ENCODE measurements at regions not wholly inside any gene's neighbourhood (a gene's known extent, or its start where the extent isn't known, plus 50 kb on each side); places are given as distances from the start of the nearest gene placed in this dataset.

DNA sequence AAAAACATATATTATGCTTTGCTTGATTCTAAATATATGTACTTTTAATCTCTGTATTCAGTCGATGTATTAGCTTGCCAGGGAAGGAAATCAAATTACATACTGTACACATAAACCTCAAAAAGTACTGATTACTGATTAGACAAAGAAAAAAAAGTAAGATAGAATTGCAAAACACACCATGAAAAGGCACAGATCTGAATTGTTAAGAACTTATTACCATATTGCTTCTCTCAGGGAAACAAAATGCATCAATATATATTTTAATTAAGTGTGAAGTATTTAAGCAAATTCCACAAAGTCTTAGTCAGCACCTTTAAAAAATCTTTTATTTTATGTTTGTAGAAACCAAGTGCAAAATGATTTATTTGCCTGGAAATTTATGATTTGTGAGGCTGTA lies 309.3 kb downstream of the RNF144A start:
- no peak for DNase-seq

DNA sequence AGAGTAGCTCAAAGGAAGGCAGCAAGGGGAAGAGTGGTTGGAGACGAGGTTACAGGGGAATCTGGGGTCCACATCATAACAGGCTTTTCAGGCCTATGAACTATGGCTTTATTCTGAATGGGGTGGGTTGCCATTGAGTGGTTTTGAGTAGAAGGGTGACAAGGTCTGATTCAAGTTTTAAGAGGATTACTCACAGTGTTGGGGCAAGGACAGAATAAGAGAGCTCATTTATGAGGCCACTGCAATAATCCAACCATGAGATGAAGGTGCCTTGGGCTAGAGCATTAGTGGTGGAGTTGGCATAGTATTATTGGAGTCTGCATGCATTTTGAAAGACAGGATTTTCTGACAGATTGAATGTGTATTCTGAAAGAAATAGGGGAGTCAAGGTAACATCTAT lies 315.9 kb downstream of the RNF144A start:
- no peak for DNase-seq

DNA sequence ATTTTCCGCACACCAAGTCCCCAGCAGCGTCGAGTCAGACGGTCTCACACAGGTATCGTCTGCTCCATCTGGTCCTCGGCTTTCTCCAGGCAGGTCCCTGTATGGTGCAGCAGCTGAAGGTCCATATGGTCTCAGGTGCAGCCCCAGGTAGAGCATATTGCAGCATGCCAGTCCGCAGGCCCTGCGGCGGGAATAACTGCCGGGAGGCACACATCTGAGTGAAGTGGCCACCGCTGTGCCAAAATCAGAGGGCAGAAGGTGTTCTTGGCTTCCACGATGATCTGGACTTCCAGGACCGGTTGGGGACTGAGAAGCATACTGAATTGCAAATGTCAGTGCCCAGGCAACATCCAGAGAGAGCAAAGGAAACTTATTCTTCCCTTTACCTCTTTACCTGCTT lies 320.3 kb downstream of the RNF144A start:
- DNase-seq = no peak

DNA sequence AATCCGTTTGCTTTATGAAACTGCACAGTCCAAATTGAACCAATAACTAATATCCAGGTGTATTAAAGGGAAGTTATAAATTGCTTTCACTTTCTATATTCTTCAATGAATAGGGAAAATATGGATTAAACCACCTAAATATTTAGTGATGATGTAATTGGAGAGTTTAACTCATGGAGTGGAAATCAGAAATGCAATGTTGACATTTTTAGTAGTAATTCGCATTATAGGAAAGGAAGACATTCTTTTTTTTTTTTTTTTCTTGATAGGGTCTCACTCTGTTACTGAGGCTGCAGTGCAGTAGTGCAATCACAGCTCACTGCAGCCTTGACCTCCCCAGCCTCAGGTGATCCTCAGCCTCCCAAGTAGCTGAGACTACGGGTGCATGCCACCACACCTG lies 321.9 kb downstream of the RNF144A start:
- DNase-seq = no peak

DNA sequence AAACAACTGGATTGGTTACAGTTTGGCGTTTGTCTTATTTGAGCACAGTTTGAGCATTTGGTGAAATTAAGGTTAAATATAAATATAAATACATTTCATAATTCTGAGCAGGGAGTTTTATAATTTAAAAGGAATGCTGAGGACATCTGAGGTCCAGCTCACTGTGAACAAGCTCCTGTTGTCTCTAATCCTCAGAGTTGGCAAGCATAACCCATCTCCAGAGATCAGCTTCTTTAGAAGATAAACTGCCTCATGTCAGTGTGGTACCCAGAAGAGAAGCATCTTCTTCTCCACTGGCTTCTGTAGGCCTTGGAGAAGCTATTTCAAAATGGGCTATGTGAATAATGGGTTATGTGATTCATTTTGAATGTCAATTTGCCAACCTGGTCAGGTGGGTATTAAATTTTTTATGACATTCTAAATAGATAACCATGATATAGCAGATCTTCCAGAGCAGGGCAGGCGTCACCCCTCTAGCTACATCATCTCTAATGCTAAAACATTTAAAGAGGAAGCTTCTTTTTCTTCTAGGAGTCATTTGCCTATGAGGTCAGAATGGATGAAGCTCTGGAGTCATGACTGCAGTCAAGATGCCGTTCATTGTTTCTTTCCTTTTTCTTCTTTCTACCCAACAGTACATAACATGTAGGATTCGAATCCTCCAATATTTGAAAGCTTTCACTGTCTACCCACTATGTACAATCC lies 324.0 kb downstream of the RNF144A start:
- no peak for DNase-seq

DNA sequence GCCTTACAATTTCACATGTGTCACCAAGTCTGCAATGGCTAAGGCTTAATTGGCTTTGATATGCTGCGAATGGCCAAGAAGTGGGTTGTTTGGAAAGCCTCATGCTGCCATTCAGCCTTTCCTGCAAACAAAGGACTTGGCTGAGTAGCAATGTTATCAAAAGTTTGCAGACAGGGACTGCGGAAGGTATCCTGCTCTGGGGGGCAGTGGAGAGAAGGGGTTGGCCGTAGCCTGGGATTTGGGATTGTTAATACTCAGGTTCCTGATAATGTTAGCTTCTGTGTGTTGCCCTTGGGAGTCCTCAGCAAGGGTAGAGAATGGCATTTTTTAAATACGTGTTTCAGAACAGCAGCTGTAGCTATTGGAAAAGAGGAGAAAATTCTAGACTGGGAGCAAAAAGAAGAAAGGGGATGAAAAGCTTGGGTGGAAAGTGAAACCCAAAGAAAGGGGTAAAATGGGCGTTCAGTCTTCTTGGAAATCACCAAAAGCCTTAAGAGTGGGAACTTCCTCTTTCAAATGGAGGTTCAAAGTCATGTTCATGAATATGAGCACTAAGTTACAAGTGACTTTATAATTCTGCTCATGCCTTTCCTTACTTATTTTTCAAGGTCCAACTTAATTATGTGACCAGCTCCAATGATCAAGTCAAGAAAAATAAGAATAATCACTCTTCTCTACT lies 325.1 kb downstream of the RNF144A start:
- DNase-seq = no peak

DNA sequence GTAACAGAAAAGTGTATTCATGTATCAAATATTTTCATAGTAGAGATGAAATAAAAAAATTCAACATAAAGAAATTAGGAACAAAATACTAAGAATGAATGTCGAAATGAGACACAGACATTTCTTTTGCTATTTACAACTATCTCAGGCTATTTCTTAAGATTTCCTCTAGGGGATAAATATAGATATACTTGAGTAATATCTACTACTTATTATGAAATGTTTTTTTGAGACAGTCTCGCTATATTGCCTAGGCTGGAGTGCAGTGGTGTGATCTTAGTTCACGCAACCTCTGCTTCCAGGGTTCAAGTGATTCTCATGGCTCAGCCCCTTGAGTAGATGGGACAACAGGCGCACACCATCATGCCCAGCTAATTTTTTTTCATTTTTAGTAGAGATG lies 326.1 kb downstream of the RNF144A start:
- no peak for DNase-seq

DNA sequence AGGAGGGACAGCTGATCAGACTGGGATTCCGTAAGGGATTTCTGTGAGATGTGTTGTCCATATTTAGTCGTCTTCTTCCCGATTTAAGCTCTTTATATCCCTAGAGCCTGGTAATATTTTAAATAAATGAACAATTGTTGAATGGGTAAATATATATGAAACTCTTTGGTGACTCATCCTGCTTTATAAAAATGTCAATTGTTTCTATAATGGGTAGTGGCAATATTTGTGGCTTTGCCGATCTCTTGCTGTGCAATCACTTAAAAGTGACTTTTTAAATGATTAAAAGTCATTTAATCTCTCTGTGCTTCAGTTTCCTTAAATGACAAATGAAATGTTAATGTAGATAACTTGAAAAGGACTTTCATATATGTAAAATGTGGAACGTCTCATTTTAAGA lies 339.2 kb downstream of the RNF144A start:
- DNase-seq = no peak

DNA sequence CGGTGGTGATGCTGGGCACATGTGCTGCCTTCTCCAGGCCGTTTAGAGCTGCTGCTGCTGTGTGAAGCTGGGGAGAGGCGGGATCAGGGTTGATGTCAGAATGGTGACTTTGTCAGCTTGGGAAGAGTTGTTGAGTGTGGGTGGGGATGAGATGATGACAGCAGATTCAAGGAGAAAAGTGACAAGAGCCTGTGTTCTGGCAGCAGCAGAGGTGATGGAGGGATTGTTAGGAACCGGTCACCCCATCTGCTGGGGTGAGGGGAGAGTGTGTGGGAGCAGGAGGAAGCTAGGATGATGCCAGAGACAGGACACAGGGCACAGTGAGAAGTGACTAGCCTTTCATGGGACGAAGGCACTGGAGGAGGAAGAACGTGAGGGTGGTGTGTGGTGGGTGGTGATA lies 345.5 kb downstream of the RNF144A start:
- DNase-seq = no peak

DNA sequence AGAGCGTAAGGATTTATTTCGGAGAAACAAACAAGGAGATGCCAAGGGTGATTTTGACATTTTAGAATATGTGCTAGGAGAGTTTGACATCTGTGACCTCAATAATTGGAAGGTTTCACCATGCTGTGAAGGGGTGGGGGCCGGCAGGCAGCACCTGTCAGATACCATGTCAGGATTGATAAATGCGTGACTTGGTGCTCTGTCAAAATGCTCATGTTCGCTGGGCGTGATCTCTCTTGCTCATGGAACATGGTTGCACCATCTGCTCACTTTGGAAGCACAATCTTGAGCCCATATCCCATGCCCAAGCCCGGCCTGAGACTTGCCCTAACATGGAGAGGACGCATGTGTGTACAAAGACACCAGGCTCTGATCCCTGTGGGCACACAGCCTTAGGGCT lies 347.6 kb downstream of the RNF144A start:
- DNase-seq = no peak

DNA sequence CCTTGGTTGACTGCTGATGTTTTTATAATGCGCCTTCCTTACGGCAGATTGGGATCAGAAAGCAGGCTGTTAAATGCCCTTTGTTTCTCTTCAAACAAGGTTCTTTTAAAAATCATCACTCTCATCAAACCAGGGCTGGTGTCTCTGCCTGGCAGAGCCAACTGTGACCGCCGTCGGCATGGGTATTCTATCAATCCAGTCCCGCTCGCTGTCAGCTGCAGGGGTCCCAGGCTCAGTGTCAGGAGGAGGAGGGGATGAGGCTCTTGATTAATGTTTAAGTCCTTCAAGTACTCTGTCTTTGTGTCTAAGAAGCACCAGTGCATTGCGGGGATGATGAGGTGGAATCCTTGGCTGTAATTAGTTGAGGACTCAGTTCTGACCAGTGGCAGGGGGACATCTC lies 348.1 kb downstream of the RNF144A start:
- no peak for DNase-seq

DNA sequence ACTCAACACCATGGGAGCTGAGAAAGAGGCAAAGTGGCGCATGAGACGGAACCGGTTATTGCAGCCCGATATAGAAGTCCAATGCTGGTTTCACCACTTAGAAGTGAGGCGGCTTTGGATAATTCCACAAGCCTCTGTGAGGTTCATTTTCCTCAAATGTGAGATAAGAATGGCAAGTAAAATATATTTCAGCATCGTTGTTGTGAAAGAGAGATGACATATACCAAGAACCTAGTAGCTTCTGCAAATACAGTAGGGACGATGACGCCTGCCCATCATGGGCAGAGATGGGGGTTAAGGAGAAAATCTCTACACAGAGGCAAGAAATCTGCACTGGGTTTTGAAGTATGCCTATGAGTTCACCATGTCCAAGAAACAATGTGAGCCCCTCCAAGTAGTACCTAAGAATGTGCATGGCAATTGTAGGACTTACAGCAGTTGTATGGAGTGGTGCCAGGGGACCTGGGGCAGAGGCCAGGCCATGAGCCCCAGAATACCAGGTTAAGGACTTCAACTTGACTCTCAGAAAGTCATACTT lies 352.0 kb downstream of the RNF144A start:
- no peak for DNase-seq

DNA sequence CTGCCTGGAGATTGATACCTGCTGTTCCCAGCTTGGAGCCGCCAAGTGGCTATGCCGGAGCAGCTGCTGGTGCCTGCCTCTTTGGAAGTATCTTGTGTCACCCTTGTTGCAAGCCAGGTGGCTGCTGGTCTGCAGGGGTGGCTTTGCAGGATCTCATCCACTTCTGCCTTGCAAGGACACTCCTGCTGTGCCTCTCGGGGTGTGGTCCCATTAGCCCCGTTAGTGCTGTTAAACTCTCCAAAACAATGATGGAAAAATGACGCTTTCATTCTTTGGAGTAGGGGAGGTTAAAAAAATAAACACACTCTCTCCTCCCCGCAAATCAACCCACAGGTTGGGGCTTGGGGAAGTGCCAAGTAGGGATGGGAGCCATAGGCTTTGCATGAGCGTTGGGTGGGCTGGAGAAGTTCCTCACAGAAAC lies 352.8 kb downstream of the RNF144A start:
- DNase-seq = no peak

DNA sequence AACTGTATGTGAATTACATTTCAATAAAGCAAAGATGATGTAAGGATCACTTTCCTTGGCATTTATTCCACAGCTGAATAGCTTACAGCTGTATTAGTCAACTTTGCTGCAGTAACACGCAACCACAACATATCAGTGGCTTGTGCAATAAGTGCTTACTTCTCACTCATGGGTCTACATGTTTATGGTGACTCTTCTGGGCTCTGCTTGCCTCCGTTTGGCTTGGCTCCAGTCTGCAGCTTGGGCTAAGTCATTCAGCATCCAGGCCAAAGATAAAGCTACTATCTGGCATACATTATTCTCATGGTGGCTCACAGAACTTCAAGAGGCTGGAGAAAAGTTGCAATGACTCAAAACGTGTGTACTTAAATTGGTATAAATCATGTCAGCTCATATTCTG lies 355.0 kb downstream of the RNF144A start:
- DNase-seq = no peak

DNA sequence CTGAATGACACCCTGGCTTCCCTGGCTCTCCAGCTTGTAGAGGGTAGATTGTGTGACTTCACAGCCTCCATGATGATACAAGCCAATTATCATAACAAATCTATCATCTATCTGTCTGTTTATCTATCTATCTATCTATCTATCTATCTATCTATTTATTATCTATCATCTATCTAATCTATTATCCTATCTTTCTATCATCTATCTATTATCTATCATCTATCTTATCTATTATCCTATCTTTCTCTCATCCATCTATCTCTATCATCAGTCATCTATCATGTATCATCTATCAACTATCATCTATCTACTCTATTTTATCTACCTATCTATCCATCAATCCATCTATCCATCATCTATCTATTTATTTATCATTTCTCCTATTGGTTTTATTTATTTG lies 361.8 kb downstream of the RNF144A start:
- DNase-seq = no peak

DNA sequence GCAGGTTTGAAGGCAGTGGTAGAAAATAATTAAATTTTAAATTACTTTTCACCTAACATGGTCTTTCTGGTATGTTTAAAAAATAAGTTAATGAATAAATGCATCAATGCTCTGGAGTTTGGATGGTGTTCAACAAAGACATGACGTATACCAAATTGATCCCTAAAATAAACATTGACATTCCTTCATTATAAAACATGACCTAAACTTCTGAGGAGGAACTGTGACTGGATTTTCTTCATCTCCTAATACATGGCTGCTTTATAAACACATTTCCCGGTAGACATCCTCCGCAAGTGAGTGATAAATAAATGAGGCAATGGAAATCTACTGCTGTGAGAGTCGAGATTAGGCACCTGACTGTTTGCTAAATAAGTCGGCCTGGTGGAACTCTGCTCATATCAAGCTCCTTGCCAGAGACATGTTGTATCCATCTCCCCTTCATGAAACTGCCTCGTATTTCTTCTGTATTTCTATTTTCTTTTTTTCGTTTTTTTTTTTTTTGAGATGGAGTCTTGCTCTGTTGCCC lies 362.3 kb downstream of the RNF144A start:
- no peak for DNase-seq

DNA sequence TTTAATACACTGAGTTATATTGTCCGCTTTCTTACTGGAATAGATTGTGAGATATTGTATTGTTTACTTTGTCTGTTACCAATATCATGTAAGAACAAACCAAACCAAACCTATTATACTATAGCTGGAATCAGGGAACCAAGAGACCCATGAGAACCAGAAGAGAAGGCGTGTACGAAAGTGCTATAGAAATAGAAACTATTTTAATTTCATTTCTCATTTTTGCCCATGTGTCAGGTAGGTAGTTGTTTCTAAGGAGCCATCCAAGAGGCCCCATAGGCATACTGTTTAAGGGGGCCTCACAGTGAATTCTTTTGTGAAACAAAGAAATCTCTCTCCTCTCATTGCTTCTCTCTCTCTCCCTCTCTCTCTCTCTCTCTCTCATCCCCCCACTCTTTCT lies 363.6 kb downstream of the RNF144A start:
- DNase-seq = no peak

DNA sequence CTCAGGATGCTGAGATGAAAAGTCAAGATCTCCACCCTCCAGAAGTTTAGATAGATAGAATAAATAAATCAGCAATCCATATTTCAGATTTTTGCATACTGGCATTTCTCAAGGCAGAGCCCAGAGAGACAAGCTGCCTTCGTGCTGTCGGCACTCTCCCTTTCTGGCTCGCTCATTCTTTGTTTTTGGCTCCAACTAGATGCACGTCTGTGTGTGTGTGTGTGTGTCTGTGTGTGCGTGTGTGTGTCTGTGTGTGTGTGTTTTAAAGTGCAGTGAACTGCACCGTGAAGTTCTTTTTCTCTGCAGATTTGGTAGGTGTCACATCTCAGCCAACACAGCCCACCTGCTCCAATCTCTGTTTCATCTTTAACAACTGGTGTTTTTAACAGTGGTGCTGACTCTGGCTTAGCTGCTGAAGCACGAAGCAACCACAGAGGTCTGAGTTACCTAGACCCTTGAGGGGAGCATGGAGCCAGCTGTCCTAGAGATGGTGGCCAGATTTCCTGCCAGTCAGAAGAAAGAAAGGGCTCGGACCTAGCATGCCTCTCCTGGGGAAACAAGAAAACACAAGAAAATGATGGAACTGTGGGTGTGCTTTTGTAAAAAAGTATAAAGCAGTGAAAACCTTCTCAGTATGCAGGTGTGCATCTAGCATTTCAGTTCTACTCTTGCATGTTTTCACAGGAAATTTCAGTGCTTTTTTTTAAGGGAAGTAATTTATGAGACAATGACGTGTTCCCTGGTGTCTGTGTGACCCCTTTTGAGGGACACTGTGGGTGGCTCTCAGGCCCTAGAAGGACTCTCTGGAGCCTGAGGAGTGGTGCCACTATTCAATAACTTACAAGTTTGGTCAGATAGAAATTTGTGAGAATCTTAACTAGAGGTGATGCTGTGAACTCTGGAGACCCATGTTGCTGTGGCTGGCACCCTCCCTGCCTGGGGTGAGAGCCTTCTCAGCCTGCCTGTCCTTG lies 364.3 kb downstream of the RNF144A start:
- no peak for DNase-seq

DNA sequence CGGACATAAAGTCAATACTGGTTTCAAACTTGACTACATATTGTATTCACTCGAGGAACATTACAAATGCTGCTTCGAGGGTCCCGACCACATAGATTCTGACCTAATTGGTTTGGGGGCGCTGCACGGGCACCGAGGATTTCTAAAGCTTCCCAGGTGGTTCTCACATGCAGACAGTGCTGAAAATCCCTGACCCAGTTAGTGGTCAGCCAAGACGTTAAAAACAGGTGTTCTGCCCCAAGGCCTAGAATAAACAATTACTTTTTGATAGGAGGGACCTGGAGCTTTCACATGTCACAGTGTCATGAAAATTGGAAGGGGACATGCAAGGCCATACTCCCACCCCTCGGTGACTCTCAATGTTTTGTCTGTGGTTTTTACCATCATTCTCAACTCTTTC lies 368.9 kb downstream of the RNF144A start:
- no peak for DNase-seq

DNA sequence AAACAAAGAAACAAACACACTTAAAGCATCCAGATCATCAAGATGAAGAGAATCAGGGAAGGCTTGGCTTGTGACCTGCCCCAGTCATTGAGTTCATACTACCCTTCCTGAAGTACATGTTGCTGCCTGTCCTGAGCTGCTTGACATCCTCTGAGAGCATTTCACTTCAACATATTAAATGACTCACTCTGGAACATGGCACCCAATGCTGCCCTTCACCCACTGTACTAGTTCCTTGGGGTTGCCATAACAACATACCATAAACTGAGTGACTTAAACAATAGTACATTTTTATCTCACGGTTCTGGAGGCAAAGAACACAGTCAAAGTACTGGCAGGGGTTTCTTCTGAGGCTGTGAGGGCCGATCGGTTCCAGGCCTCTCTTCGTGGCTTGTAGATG lies 371.3 kb downstream of the RNF144A start:
- DNase-seq = no peak

DNA sequence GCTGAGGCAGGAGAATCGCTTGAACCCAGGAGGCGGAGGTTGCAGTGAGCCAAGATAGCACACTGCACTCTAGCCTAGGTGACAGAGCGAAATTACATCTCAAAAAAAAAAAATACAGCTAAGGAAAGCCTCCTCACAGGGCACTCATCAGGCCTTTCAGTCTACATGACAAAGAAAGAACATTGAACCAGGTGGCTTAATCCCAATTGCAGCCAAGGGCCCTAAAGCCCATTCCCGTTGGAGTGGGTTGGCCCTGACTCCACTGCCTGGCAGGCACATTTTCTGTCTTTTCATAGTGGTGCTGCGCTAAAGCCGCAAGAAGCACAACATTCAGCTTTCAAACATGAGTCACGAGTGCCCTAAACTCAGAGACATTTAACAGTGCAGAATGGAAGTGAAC lies 372.5 kb downstream of the RNF144A start:
- DNase-seq = no peak

DNA sequence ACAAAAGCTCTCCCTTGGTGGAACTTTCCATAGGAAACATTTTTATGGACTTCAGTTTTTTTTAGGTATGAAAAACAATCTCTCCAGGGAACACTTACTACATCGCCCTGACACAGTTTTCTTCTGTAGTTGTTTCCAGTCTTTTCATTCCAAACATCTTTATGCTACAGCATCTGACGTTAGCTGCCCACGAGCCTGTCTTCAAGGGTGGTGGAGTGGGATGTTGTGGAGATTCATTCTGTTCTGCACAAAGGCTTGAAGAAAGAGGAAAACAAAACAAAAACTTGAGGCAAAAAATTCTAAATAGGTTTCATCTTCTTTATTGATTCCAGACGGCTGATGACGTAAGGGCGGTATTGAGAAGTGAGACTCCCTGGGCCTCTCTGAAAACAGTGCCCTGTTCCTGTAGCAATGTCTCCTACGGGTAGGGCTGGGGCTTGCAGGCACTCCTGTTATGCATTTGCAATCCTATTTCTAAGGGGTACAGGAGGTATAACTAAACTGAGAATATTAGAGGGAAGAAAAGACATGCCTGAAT lies 375.0 kb downstream of the RNF144A start:
- no peak for DNase-seq

DNA sequence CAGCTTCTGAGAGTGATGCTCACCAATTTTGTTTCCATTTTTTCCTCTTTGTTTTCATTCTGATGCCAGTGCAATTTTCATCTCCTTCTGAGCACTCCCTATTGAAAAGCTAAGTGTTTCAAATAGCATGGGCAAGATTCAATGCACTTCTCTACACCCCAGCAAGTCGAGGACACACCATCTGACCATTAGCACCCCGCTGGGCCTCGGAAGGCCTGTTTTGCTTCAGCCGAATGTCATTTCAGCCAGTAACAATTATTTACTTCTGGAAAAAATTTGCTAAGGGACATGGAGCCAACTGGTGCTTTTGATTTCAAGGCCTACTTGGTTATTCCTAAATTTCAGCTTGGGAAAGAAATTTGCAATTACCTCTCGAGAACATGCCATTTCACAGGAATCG lies 392.4 kb downstream of the RNF144A start:
- no peak for DNase-seq

All from CD4-positive, alpha-beta T cell treated with Interleukin-10 for 1 hour (primary cell).